SK-N-SH (cell line): ENCODE measurements at regions not wholly inside any gene's neighbourhood (a gene's known extent, or its start where the extent isn't known, plus 50 kb on each side); places are given as distances from the start of the nearest gene placed in this dataset.

Experiments used
- CTCF ChIA-PET: fragments of 300-600, 350-600 bp; formaldehyde crosslinking; extraction: SDS; loops from one replicate; lab custom pipeline; 2021; lab: Yijun Ruan, JAX
- POLR2A ChIA-PET: fragments of 350-600 bp; sonication (Branson Sonifier 250); formaldehyde crosslinking; extraction: SDS; loops from one replicate; lab custom pipeline; 2020; ENCODE audit warnings: antibody characterized with exemption, inconsistent platforms; lab: Yijun Ruan, JAX
- DNase-seq: peaks from one replicate; pipeline ENCODE4 v3.0.0; 2012
- H2AFZ ChIP-seq: fragments of 200-600 bp; sonication (generic); 2 replicates; pipeline ENCODE4 v1.8.1; 2016; ENCODE audit warnings: antibody characterized with exemption, mild to moderate bottlenecking, low read depth
- H3F3A ChIP-seq: fragments of 200-600 bp; sonication (generic); replicated peaks from 2 replicates; pipeline ENCODE3; 2016; ENCODE audit warnings: antibody characterized with exemption, mild to moderate bottlenecking; ENCODE audit not compliant: insufficient read depth
- H3K27ac ChIP-seq, 2 experiments: fragments of 200-500 bp in 1 of 2; fragments of 200-600 bp in 1 of 2; sonication (Bioruptor generic) in 1 of 2; sonication (generic), shearing (Covaris generic) in 1 of 2; 2 replicates each; pipeline versions ENCODE4 v1.5.1 to v1.6.1; 2014 to 2016; ENCODE audit warnings: low read depth in 2 of 2, inconsistent platforms in 1 of 2, low read length in 1 of 2, mild to moderate bottlenecking in 1 of 2, mixed read lengths in 1 of 2
- H3K27me3 ChIP-seq: fragments of 200-600 bp; sonication (generic), shearing (Covaris generic); 2 replicates; pipeline ENCODE4 v1.6.1; 2016; ENCODE audit warnings: mixed run types; ENCODE audit not compliant: insufficient read depth
- H3K36me3 ChIP-seq, 2 experiments: fragments of 200-500 bp in 1 of 2; fragments of 200-600 bp in 1 of 2; sonication (Bioruptor generic) in 1 of 2; sonication (generic) in 1 of 2; replicated peaks in 1 of 2; 2 replicates each; pipeline versions ENCODE3 to v1.5.1; 2014 to 2016; ENCODE audit warnings: low read length in 1 of 2, mild to moderate bottlenecking in 1 of 2; ENCODE audit not compliant: insufficient read depth in 2 of 2, control insufficient read depth in 1 of 2
- H3K4me1 ChIP-seq, 2 experiments: fragments of 200-500 bp in 1 of 2; fragments of 200-600 bp in 1 of 2; sonication (Bioruptor generic) in 1 of 2; sonication (generic), shearing (Covaris generic) in 1 of 2; 2 replicates each; pipeline versions ENCODE4 v1.5.1 to v1.6.1; 2014 to 2016; ENCODE audit warnings: low read depth in 1 of 2, low read length in 1 of 2, mixed run types in 1 of 2; ENCODE audit not compliant: insufficient read depth in 2 of 2, control insufficient read depth in 1 of 2
- H3K4me2 ChIP-seq: fragments of 200-600 bp; sonication (generic), shearing (Covaris generic); 2 replicates; pipeline ENCODE4 v1.6.1; 2017; ENCODE audit warnings: mixed run types
- H3K4me3 ChIP-seq, 2 experiments: fragments of 200-500 bp in 1 of 2; fragments of 200-600 bp in 1 of 2; sonication (Bioruptor generic) in 1 of 2; sonication (generic), shearing (Covaris generic) in 1 of 2; 2 replicates each; pipeline versions ENCODE4 v1.5.1 to v1.8.1; 2014 to 2016; ENCODE audit warnings: low read depth in 2 of 2, inconsistent platforms in 1 of 2, low read length in 1 of 2, mild to moderate bottlenecking in 1 of 2, mixed read lengths in 1 of 2, moderate library complexity in 1 of 2
- H3K79me2 ChIP-seq: fragments of 200-600 bp; sonication (generic); 2 replicates; pipeline ENCODE4 v1.8.1; 2017; ENCODE audit warnings: mild to moderate bottlenecking; ENCODE audit not compliant: insufficient read depth
- H3K9ac ChIP-seq: fragments of 200-600 bp; sonication (generic); 2 replicates; pipeline ENCODE4 v1.6.1; 2017; ENCODE audit warnings: mixed run types
- H3K9me2 ChIP-seq: fragments of 200-600 bp; sonication (generic); 2 replicates; pipeline ENCODE4 v1.6.1; 2017; ENCODE audit warnings: mixed run types
- H3K9me3 ChIP-seq: fragments of 200-600 bp; sonication (generic); 2 replicates; pipeline ENCODE4 v1.6.1; 2017; ENCODE audit warnings: mixed run types, mild to moderate bottlenecking, moderate library complexity
- H4K20me1 ChIP-seq: fragments of 200-600 bp; sonication (generic); 2 replicates; pipeline ENCODE4 v1.6.1; 2017; ENCODE audit warnings: mild to moderate bottlenecking, mixed run types; ENCODE audit not compliant: insufficient read depth
- RAD21 ChIP-seq: IDR thresholded peaks from 2 replicates; pipeline ENCODE4 v1.6.1; 2012; ENCODE audit warnings: mild to moderate bottlenecking, low read length
- REST ChIP-seq: IDR thresholded peaks from 2 replicates; pipeline ENCODE4 v1.6.1; 2012; ENCODE audit warnings: mild to moderate bottlenecking, low read depth, low read length, moderate library complexity
- RXRA ChIP-seq: IDR thresholded peaks from 2 replicates; pipeline ENCODE4 v1.4.0; 2012; ENCODE audit warnings: low read depth, mild to moderate bottlenecking, borderline replicate concordance
- TAF1 ChIP-seq: IDR thresholded peaks from 2 replicates; pipeline ENCODE4 v1.6.1; 2012; ENCODE audit warnings: low read depth, mild to moderate bottlenecking, low read length, moderate library complexity, borderline replicate concordance
- WGBS: methylation state at CpG from one replicate; pipeline ENCODE4 v1.1.6; 2017; ENCODE audit warnings: low lambda C conversion rate; 5-methylcytosine and 5-hydroxymethylcytosine counted together
- TF ChIP-seq, protein P1 (sequence below): IDR thresholded peaks from 2 replicates; pipeline ENCODE4 v1.4.0; 2012; ENCODE audit warnings: low read depth, borderline replicate concordance
- TF ChIP-seq, protein P2 (sequence below): IDR thresholded peaks from 2 replicates; pipeline ENCODE4 v1.4.0; 2012; ENCODE audit warnings: low read depth

DNA sequence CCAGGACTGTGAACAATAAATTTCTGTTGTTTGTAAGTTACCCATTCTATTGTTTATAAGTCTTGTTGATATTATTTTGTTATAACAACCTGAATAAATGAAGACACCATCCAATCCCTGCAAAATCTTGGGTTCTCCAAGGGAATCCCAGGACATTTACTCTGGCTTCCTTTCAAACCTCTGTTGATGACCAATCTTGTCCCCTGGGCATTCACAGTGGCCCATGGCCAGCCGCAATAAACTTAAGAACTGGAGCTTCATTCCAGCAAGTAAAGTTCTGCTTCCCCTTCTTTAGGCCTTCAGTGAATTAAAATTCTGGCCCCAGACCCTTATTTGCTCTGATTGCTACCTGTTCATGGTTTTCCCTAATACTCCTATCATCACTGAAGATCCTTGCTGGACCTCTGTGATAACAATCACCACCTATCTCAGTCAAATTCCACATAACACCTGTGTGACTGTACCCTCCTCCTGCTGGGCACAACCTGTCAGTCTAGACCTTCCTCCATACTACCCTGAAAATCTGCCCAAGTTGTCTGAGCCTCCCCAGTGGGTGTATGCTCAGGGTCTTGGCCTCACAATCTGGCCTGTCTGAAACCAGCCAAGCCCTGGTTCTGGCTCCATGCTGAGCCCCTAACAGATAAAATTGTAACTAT is 153.1 kb downstream of the SEMA6D start:
- Histone ChIP-seq H3K9ac (no peak overlapping the region), H3K4me1 (no peaks in the 10 kb centered on the region; a peak in 1 of 4 replicates), H3K79me2 (no peaks in the 10 kb centered on the region), H3K9me3 (no peaks in the 10 kb centered on the region), H3K4me2 (no peak overlapping the region), H3K9me2 (no peaks in the 10 kb centered on the region), H3K4me3 (no peak overlapping the region), H2AFZ (no peak overlapping the region), H4K20me1 (no peaks in the 10 kb centered on the region), H3K27me3 (no peaks in the 10 kb centered on the region), H3K27ac (no peak overlapping the region), H3K36me3 (no peaks in the 10 kb centered on the region), H3F3A (no peaks in the 10 kb centered on the region)
- POLR2A ChIA-PET = no interaction called here
- 80% methylated on average over 1 of the region's 1 CpG for WGBS
- CTCF ChIA-PET = interaction anchor here (0.7 to 1.2 kb wide), 2 partner anchors 25 to 27 kb away, joined by 3 read pairs; no protein-coding TSS in a partner anchor
- DNase-seq = no peak
- no peak for TF ChIP-seq TAF1
- TF ChIP-seq, protein P1, sequence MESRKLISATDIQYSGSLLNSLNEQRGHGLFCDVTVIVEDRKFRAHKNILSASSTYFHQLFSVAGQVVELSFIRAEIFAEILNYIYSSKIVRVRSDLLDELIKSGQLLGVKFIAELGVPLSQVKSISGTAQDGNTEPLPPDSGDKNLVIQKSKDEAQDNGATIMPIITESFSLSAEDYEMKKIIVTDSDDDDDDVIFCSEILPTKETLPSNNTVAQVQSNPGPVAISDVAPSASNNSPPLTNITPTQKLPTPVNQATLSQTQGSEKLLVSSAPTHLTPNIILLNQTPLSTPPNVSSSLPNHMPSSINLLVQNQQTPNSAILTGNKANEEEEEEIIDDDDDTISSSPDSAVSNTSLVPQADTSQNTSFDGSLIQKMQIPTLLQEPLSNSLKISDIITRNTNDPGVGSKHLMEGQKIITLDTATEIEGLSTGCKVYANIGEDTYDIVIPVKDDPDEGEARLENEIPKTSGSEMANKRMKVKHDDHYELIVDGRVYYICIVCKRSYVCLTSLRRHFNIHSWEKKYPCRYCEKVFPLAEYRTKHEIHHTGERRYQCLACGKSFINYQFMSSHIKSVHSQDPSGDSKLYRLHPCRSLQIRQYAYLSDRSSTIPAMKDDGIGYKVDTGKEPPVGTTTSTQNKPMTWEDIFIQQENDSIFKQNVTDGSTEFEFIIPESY = no peak
- no peak for TF ChIP-seq REST

GRCh38 chr15:47870956-47871625 is 153.8 kb downstream of the SEMA6D start:
- H3K9ac ChIP-seq = no peak overlapping the region
- TF ChIP-seq RAD21 (no peak), RXRA (no peak)
- TF ChIP-seq, protein P2, sequence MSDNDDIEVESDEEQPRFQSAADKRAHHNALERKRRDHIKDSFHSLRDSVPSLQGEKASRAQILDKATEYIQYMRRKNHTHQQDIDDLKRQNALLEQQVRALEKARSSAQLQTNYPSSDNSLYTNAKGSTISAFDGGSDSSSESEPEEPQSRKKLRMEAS = no peak
- no peaks in the 10 kb centered on the region for H3F3A ChIP-seq
- CTCF ChIA-PET = interaction anchor here (0.7 to 1.5 kb wide), 5 partner anchors 10 to 42 kb away, joined by 3 read pairs; no protein-coding TSS in a partner anchor
- H3K9me3 ChIP-seq = no peaks in the 10 kb centered on the region
- no peak overlapping the region for H3K4me3 ChIP-seq
- H2AFZ ChIP-seq = no peak overlapping the region
- H3K4me1 ChIP-seq = no peaks in the 10 kb centered on the region; a peak in 1 of 4 replicates
- 27% methylated on average over 2 of the region's 2 CpGs for WGBS
- H3K27ac ChIP-seq = no peak overlapping the region
- DNase-seq = no peak
- no peaks in the 10 kb centered on the region for H3K9me2 ChIP-seq
- H3K36me3 ChIP-seq = no peaks in the 10 kb centered on the region
- no peaks in the 10 kb centered on the region for H3K79me2 ChIP-seq
- POLR2A ChIA-PET = no interaction called here
- no peaks in the 10 kb centered on the region for H3K27me3 ChIP-seq
- no peak overlapping the region for H3K4me2 ChIP-seq
- H4K20me1 ChIP-seq = no peaks in the 10 kb centered on the region
